Urothelium cell line (cell line): ENCODE measurements at regions not wholly inside any gene's neighbourhood (a gene's known extent, or its start where the extent isn't known, plus 50 kb on each side); places are given as distances from the start of the nearest gene placed in this dataset.

Experiments used
- DNase-seq: peaks from one replicate; pipeline ENCODE4 v3.0.0; 2011; ENCODE audit warnings: low spot score, mixed read lengths
- FAIRE-seq: peaks from 2 replicates; lab custom pipeline; 2011; peaks lifted over from hg19 to GRCh38; lab: Jason Lieb, UNC

- FAIRE-seq: no peak
- DNase-seq: no peak
Measured at GRCh38 chr2:163200741-163201140, 362.2 kb upstream of the KCNH7 start.

- no peak for FAIRE-seq
- DNase-seq: no peak
Measured at GRCh38 chr2:163198972-163199371, 360.4 kb upstream of the KCNH7 start.

- FAIRE-seq (no peak), DNase-seq (no peak)
Measured at GRCh38 chr2:163198007-163198406, 359.4 kb upstream of the KCNH7 start.

- FAIRE-seq: no peak
- DNase-seq: peak; percentile 21
Measured at GRCh38 chr2:163191372-163191771, 352.8 kb upstream of the KCNH7 start.

- DNase-seq: no peak
- no peak for FAIRE-seq
Measured at GRCh38 chr2:163187995-163188655, 349.6 kb upstream of the KCNH7 start.

GRCh38 chr2:163187119-163187518 lies 348.6 kb upstream of the KCNH7 start:
- FAIRE-seq: no peak
- no peak for DNase-seq

- no peak for DNase-seq
- FAIRE-seq: no peak
Measured at GRCh38 chr2:163185160-163185559, 346.6 kb upstream of the KCNH7 start.

- DNase-seq (no peak), FAIRE-seq (no peak)
Measured at GRCh38 chr2:163182764-163183354, 344.3 kb upstream of the KCNH7 start.

GRCh38 chr2:163177592-163177991 lies 339.0 kb upstream of the KCNH7 start:
- FAIRE-seq: no peak
- no peak for DNase-seq

GRCh38 chr2:163175294-163175693 lies 336.7 kb upstream of the KCNH7 start:
- no peak for FAIRE-seq
- no peak for DNase-seq

GRCh38 chr2:163173591-163173990 lies 335.0 kb upstream of the KCNH7 start:
- DNase-seq: no peak
- no peak for FAIRE-seq

GRCh38 chr2:163171786-163172530 lies 333.4 kb upstream of the KCNH7 start:
- DNase-seq (no peak), FAIRE-seq (no peak)

- peak; percentile 6 for DNase-seq
Measured at GRCh38 chr2:163157891-163158496, 319.4 kb upstream of the KCNH7 start.

GRCh38 chr2:163157411-163157810 lies 318.8 kb upstream of the KCNH7 start:
- FAIRE-seq (no peak), DNase-seq (no peak)

More at GRCh38 chr2:163157891-163158496, 319.4 kb upstream of the KCNH7 start:
- no peak for FAIRE-seq

- DNase-seq: no peak
- no peak for FAIRE-seq
Measured at GRCh38 chr2:163155925-163156324, 317.4 kb upstream of the KCNH7 start.

GRCh38 chr2:163155279-163155883 lies 316.8 kb upstream of the KCNH7 start:
- FAIRE-seq: no peak

GRCh38 chr2:163142618-163143017 lies 304.1 kb upstream of the KCNH7 start:
- FAIRE-seq: no peak

More at GRCh38 chr2:163155279-163155883, 316.8 kb upstream of the KCNH7 start:
- DNase-seq: peak; percentile 21

GRCh38 chr2:163138947-163139346 lies 300.4 kb upstream of the KCNH7 start:
- DNase-seq (no peak), FAIRE-seq (no peak)

More at GRCh38 chr2:163142618-163143017, 304.1 kb upstream of the KCNH7 start:
- DNase-seq: no peak

GRCh38 chr2:163135256-163135655 lies 296.7 kb upstream of the KCNH7 start:
- FAIRE-seq (no peak), DNase-seq (no peak)

GRCh38 chr2:163133602-163134001 lies 295.0 kb upstream of the KCNH7 start:
- no peak for DNase-seq
- FAIRE-seq: no peak

GRCh38 chr2:163132850-163133249 lies 294.3 kb upstream of the KCNH7 start:
- DNase-seq: peak; percentile 8
- FAIRE-seq: no peak
